Posterior vena cava (tissue), 2 donors: ENCODE measurements at regions not wholly inside any gene's neighbourhood (a gene's known extent, or its start where the extent isn't known, plus 50 kb on each side); places are given as distances from the start of the nearest gene placed in this dataset.

Experiments used
- DNase-seq: peaks from one replicate; pipeline ENCODE4 v3.0.0-alpha.2; 2020; ENCODE audit warnings: low spot score
- intact Hi-C, 2 donors: fragments of 100-400 bp; cut with DNase I; formaldehyde crosslinking; loops; one replicate each; pipeline versions ENCODE4 v1.14.1 to v1.14.2; 2022 to 2023
- donor health status: DM: yes; HTN: yes; CAD: no.
- donor health status: DM: yes; HTN: yes; CAD: no.

DNA sequence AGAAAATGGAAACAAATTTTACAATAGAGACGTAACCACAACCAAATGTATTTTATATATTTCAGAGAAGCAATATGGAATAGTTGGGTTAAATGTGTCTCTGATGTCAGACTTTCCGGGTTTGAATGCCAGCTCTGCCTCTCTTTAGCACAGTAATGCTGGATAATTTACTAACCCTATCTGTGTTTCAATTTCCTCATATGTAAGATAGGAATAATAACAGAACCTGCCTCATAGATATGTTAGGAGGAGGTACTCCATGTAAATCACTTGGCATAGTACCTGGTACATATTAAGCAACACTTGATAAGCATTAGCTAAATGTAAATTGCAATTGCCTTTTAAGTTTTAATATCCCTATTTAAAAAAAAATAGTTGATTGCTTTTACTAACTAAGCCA, 231.3 kb upstream of the ZC3H15 start:
- intact Hi-C loops = no loop called here
- no peak for DNase-seq

DNA sequence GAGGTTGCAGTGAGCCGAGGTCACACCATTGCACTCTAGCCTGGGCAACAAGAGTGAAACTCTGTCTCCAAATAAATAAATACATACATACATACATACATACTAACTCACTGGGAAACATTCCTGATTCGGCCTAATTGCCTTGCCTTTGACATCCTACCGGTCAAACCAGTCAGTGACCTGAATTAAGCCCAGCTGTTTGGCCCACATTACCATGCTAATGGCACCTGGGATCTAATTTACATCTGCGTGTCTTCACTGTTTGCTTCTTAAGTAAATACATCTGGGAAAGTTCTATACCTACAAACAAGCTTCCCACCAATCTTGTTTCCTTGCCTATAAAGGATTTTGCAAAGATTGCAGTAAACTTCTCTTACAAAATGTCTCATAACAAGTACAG, 230.2 kb upstream of the ZC3H15 start:
- intact Hi-C loops = no loop called here
- no peak for DNase-seq

DNA sequence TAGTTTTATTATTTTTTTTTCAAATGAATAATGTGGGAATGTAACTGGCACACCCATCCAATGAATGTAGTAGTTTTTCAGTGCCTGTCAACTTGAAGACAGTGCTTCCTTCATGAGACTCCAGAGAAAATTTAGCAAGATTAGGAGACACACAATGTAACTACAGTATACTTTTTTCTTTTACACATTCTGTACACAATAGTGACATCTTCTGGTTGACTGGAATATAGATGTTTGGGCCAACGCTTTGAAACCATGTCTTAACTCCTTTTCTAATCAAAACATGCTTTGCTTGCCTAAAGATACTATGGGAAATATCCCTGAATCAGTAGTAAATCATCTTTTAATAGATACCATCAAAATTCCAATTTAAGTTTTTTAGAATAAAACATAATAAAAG, 229.5 kb upstream of the ZC3H15 start:
- intact Hi-C loops = no loop called here
- no peak for DNase-seq

DNA sequence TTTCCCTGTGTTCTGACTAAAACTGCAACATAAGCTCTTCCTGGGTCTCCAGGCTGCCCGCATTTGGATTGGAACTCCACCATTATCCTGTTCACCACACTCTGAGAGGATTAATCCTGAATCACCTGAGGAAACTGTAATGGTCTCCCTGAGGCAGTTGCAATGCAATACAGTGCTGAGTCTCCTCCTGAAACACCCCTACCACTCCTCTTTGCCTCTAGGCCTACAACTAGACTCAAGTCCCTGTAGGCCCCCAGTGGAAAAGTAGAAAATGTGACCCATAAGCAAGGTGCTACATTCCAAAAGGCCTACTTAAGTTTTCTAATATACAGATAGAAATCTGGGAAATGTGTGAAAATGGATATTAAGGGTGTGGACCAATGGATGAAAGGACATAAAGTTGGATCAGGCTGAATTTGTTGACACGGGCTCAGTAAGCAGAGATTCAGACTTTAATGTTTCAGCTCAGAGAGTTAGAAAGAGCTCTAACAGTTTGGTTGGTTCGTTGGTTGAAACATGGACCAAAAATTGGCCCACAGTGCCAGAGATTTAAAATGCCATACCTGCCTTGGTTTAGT, 222.3 kb upstream of the ZC3H15 start:
- intact Hi-C loops = no loop called here
- DNase-seq = no peak

DNA sequence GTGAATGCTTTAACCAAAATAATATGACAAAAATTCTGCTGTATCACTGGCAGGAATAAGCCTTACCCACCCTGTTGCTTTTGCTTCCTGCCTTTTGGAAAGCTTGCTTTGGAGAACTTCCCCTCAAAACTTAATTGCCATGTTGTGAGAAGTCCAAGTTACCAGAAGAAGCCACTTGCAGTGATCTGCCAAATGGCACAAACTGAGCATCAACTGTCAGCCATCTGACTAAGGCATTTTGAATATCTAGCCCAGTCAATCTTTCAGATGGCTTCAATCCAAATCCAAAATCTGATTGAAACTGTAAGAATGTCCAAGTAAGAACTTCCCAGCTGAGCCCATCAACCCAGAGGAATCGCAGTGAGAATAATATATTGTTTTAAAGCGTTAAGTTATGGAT, 216.5 kb upstream of the ZC3H15 start:
- DNase-seq = no peak
- intact Hi-C loops = no loop called here

DNA sequence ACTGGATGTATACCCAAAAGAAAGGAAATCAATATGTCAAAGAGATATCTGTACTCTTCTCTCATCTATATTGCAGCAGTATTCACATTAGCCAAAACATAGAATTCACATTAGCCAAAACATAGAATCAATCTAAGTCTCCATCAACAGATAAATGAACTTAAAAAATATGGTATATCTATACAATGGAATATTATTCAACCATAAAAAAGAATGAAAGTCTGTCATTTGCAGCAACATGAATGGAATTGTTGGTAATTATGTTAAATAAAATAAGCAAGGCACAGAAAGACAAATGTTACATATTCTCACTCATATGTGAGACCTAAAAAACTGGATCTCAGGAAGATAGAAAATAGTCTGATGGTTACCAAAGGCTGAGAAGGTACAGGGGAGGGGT, 212.1 kb upstream of the ZC3H15 start:
- intact Hi-C loops = no loop called here
- DNase-seq = no peak

DNA sequence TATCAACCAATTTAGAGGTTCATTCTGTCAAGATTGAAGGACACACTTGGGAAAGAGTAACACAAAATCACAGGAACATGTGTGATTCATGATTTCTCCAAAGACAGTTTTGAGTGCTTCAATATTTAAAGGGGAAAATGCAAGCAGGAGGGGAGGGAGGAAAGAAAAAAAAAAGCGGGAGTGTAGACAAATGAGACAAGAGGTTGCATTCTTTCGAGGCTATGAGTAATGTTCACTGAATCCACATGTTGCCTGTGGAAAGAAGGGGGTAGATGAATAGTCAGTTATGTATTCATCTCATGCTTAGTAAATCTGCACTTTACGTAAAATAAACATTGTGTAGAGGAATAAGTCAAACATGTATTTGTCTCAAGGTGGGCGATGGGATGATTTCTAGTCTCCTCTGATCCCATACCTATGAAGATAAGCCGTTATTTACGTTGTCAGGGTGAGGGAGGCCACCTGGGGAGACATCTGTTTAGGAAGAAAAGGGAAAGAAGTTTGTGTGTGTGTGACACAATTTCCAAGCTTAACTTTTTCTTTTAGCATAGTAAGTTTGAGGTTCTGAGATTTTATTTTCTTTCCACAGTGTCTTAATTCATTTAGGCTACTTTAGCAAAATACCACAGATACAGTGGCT, 211.0 kb upstream of the ZC3H15 start:
- intact Hi-C loops = no loop called here
- DNase-seq = no peak

DNA sequence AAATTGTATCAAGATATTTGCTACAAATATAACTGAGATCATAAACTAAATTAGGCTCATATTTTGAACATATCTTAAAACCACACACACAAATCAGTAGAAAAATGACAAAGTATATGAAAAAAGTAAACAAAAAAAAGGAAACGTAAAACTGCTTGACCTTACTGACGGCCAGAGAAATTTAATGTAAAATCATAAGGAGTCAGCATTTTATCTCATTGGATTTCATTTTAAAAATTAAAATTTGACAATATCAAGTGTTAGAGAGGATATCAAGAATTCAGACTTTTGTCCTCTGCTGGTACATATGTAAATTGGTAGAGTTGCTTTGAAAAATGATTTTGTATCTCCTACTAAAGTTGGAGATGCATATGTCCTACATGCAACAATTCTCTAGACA, 209.2 kb upstream of the ZC3H15 start:
- DNase-seq = no peak
- intact Hi-C loops = no loop called here

DNA sequence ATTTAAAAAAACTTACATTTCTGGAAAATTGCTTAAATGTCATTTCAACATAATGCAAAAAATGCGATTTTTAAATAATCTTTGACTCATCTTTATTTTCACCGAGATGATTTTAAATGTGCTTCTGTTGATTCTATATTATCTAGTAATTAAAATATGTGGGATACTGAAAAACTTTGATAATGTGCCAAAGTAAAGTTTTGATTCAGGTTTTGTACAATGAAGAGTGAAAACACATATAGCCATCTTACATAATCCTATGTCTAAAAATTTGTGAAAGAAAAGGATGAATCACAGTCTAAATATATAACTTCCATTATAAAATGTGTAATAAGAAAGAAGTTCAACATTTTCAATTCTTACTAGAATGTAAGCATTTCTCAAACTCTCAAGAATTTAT, 204.3 kb upstream of the ZC3H15 start:
- intact Hi-C loops = loop anchor here in 1 of 2 donors (2.0 kb wide), 1 partner anchor 77 kb away; no protein-coding TSS in a partner anchor
- DNase-seq = no peak

DNA sequence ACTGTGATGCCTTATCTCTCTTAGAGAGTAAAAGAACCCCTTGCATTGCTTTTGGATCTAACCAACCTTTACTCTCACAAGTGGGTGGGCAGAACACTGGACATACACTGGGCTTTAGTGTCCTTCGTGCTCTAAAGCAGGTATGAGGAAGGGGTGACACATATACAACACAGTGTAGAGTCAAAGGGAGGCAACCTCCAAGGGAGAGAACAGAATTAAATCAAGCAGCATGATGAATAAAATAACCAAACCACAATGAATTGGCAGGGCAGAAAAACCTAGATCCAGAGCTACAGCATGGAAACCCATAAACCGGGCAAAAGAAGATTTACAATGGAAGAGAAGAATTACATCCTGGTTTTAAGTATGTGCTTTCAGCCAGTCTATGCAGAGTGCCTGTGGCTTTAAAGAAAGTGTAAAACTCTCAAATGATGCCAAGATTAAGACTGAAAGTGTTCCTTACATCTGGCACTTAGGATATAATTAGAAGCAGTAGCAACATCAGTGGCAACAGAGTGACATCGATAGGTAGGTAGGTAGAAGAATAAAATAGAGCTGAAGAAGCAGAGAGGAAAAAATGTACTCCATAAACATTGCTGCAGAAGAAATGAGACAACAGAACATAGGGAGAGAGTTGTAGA, 191.7 kb upstream of the ZC3H15 start:
- no peak for DNase-seq
- intact Hi-C loops = no loop called here

DNA sequence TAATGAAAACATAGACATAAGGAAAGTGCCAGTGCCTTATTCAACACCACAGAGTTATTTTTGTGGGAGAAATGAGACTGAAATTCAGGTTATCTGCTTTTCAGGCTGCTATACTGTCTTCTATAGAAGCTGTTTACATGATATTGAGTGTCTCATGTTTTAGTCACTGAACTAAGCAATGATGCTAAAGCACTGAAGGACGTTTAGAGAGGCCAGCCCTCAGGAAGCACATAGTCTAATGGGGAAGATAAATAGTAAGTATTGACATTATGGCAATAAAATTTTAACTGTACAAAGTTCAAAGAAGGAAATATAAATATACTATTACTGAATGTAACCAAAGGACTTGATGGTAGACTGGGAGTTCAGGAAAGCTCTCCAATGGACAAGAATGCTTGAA, 186.4 kb upstream of the ZC3H15 start:
- intact Hi-C loops = no loop called here
- DNase-seq = no peak

DNA sequence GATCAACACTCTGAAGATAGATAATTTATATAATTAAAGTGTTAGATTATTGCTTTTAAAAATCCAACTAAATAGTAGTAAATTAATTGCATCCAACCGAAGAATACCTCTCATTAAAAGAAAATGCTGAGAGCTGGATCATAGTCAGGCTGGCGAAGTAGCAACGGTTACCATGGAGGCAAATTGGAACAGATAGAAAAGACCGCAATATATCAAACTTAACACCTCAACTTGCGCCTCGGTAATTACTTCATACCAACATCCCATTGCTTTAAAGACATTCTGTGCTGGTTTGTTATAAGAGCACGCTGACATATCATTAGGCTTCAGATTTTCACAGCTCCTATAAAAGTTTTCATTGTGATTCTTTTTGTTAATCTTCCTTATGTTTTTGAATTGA, 183.8 kb upstream of the ZC3H15 start:
- no peak for DNase-seq
- intact Hi-C loops = no loop called here

DNA sequence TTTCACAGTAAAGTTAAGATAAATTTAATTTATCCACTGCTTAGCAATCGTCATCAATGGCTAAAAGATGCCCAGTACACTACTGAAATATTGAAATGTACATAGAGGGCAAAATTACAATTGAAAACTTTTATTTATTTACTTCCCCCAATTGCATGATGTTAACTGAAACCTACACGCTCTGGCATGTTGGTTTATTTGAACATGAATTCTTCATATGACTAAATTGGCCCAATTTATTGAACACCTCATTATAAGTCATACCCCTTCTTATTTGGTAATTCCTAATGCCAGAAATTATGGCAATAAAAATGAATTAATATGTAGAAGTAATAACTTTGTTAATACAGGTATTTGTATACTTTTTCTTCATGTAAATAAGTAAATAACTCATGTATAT, 183.0 kb upstream of the ZC3H15 start:
- intact Hi-C loops = no loop called here
- no peak for DNase-seq

DNA sequence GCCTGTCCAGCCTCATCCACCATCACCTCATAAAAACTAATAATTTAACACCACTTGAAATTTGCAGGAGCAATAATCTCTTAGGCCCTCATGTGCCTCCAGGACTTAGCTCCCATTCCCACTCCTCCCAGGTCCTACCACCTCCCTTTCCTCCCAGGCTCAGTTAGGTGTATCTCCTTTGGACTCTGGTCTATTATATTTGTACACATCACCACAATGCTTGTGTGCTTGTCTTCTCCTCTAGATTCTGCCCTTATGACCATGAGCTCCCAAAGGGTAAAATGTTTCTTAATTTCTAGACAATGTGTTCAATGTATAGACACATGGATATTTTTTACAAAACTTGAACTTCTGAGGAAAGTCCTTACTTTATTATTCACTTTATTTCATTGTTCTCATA, 182.0 kb upstream of the ZC3H15 start:
- intact Hi-C loops = no loop called here
- DNase-seq = no peak

DNA sequence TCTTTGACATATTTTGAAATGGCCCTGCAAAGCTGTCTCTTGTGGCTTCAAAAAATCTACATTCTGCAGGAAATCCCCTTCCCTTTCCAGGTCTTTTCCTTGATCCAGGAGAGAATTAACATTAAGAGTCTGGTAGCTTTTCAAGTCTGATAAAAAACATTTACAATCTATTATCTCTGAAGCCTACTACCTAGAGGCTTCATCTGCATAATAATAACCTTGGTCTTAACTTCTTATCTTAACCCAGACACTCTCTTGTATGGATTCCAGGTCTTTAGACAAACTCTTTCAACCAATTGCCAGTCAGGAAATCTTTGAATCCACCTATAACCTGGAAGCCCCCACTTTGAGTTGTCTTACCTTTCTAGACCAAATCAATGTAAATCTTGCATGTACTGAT, 179.3 kb upstream of the ZC3H15 start:
- intact Hi-C loops = no loop called here
- DNase-seq = no peak

DNA sequence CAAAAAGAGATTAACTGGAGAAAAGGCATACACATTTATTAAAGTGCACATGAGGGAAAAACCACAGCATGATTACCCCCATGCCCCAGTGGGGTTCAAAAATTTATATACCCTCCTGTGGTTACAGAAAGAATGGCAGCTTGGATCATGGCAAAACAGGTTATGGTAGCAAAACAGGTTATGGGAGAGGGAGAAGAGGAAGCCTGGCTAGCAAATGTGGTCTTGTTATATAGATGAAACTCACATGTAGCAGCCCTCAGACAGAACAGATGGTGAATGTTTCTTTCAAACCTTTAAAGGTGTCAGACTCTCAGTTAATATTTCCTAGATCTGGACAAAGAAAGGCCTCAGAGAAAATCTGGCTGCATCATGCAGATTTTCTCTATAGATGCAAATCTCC, 178.2 kb upstream of the ZC3H15 start:
- intact Hi-C loops = no loop called here
- no peak for DNase-seq

DNA sequence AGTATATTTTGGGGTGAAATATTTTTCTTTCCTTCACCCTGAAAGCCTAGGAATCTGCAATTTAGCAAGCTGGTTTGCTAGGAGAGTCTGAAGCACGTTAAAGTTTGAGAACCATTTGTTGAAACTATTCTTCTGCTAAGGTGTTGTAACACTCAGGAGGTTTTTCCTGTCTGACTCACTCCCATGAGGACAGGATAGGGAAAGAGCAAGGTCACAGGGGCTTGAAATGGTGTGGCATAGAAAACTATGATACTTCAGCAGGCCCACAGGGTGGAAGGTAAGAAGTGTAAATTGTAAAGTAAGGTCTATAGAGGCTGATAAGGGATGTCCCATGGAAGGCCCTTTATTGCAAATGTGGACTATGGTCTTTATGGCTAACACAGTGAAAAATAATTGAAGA, 177.7 kb upstream of the ZC3H15 start:
- no peak for DNase-seq
- intact Hi-C loops = no loop called here

DNA sequence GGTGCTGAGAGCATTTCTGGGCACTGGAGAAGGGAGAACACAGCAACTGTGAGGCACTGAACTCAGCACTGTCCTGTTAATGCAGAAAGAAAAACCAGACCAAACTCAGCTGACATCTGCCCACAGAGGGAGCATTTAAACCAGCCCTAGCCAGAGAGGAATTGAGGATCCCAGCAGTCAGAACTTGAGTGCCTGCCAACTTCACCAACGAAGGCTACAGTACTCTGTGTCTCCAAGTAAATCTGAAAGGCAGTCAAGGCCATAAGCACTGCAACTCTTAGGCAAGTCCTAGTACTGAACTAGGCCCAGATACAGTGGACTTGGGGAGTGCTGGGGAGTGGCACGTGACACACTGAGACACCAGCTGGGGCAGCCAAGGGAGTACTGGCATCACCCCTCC, 176.2 kb upstream of the ZC3H15 start:
- DNase-seq = no peak
- intact Hi-C loops = no loop called here

DNA sequence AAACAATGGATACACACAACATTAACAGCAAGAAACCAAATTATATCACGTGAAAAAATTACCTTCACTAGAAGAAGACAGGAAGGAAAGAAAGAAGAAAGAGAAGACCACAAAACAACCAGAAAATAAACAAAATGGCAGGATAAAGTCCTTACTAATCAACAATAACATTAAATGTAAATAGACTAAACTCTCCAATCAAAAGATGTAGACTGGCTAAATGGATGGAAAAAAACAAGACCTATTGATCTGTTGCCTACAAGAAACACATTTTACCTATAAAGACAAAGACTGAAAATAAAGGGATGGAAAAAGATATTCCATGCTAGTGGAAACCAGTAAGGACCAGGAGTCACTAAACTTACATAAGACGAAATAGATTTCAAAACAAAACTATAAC, 167.0 kb upstream of the ZC3H15 start:
- intact Hi-C loops = no loop called here
- DNase-seq = no peak

DNA sequence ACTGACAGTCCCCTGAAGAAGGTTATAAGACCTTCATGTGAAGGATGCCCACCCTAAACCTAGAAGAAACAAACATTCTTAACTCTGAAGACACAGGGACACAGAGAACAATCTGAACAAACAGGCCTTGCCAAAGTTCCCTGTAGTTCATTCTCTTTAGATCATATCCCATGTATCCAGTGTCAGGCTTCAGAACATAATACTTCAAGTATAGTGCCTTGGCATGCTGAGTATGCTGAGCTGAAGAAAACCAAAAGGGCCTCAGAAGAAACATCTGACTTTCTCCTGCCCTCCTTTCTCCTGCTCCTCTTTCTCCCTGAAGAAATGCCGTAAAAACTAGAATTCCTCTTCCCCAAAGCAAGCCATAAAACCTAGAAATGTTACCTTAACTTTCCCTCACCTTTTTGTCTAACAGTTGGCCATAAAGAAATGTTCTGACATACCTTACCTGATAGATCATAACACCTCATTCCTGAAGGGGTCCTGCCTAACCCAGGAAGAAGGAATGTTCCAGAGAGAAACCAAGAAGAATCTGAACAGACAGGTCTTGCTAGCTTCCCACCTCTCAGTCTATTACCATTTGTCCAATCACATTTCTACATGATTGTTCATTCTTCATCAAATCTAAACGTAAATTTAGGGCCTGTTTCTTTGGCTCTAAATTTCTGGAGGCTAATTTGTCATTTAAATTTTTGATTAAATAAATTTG, 160.1 kb upstream of the ZC3H15 start:
- intact Hi-C loops = no loop called here

More for the DNA sequence above, 160.1 kb upstream of the ZC3H15 start:
- DNase-seq = no peak
